Mucosa of stomach (tissue), 1 donor: ENCODE measurements at regions not wholly inside any gene's neighbourhood (a gene's known extent, or its start where the extent isn't known, plus 50 kb on each side); places are given as distances from the start of the nearest gene placed in this dataset.
"Not testable (repeated sequence)": the region's sequence is repeated elsewhere in the genome, so short reads cannot be mapped to it uniquely, and the experiment has no call there.

Experiments used
- H3K27me3 ChIP-seq: one replicate; pipeline ENCODE4 v1.7.0; 2013; ENCODE audit warnings: mild to moderate bottlenecking, low read length; ENCODE audit not compliant: control insufficient read depth, insufficient read depth
- H3K36me3 ChIP-seq: one replicate; pipeline ENCODE4 v1.7.0; 2013; ENCODE audit warnings: low read length; ENCODE audit not compliant: control insufficient read depth, insufficient read depth
- H3K4me1 ChIP-seq: one replicate; pipeline ENCODE4 v1.7.0; 2013; ENCODE audit warnings: mild to moderate bottlenecking, low read length; ENCODE audit not compliant: control insufficient read depth, insufficient read depth
- H3K4me3 ChIP-seq: one replicate; pipeline ENCODE4 v1.7.0; 2013; ENCODE audit warnings: low read length
- H3K9ac ChIP-seq: one replicate; pipeline ENCODE4 v1.7.0; 2013; ENCODE audit warnings: mild to moderate bottlenecking, low read length, moderate library complexity
- H3K9me3 ChIP-seq: one replicate; pipeline ENCODE4 v1.7.0; 2013; ENCODE audit warnings: mild to moderate bottlenecking, low read length, moderate library complexity; ENCODE audit not compliant: control insufficient read depth
- donor health status: Pancreatic carcinoma.

DNA sequence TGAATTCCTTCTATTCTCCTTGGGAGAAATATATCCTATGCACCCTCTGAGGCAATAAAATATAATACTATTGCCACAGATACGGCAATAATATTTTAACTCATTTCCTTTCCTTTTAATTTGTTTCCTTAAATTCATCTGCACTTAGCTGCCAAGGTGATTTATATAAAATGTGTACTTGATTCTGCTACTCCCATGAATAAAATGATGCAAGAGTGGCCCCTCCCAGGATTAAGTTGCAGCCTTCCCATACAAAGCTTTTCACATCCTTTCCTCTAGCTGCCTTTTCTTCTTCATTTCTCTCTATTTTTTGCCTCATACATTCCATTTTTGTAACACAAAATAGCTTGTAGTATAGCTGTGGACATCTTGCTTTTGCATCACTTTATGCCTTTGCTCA is 464.1 kb upstream of the ZEB2 start:
- no peak overlapping the region for H3K4me3 ChIP-seq
- no peaks in the 10 kb centered on the region for H3K9me3 ChIP-seq
- H3K4me1 ChIP-seq = no peaks in the 10 kb centered on the region
- no peak overlapping the region for H3K9ac ChIP-seq
- H3K36me3 ChIP-seq = no peaks in the 10 kb centered on the region
- H3K27me3 ChIP-seq = no peaks in the 10 kb centered on the region

DNA sequence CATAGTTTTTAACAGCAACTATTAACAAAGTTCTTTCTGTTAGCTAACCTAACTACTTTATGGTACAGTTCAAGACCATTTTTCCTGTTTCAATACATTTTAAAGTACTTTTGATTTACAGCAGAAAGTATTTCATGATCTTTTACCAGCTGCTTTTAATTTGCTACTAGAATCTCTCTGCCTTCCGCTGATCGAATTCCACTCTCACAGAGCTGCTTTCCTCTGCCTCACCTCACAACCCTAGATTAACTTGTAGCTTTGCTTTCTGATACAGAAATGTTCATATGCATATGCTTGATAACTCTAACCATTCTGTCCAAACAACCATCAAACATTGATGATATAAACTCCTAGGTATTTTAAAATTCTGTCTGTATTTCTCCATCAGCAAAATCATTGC is 463.2 kb upstream of the ZEB2 start:
- no peak overlapping the region for H3K9ac ChIP-seq
- H3K36me3 ChIP-seq = no peaks in the 10 kb centered on the region
- H3K27me3 ChIP-seq = no peaks in the 10 kb centered on the region

DNA sequence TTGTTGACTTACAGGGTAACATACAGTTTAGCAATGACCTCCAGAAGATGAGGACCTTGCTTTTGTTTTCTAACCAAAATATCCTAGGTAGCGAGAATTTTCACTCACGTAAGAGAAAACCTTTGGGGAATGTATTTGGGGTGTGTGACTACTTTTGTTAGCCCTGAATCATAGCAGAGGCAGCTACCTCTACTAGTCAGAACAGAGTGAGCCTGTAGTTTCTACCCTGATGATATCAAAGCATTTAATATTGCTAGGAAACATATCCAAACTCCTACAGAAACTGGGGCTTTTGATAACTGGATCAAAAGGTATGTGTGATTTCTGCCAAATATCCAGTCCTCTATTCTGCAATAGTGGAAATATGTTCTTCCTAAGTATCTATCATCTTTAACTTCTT is 462.6 kb upstream of the ZEB2 start:
- no peaks in the 10 kb centered on the region for H3K9me3 ChIP-seq
- no peak overlapping the region for H3K4me3 ChIP-seq
- no peak overlapping the region for H3K9ac ChIP-seq
- no peaks in the 10 kb centered on the region for H3K4me1 ChIP-seq
- H3K27me3 ChIP-seq = no peaks in the 10 kb centered on the region
- no peaks in the 10 kb centered on the region for H3K36me3 ChIP-seq

More for the DNA sequence above, 463.2 kb upstream of the ZEB2 start:
- Histone ChIP-seq H3K4me3 (no peak overlapping the region), H3K9me3 (no peaks in the 10 kb centered on the region), H3K4me1 (no peaks in the 10 kb centered on the region)

DNA sequence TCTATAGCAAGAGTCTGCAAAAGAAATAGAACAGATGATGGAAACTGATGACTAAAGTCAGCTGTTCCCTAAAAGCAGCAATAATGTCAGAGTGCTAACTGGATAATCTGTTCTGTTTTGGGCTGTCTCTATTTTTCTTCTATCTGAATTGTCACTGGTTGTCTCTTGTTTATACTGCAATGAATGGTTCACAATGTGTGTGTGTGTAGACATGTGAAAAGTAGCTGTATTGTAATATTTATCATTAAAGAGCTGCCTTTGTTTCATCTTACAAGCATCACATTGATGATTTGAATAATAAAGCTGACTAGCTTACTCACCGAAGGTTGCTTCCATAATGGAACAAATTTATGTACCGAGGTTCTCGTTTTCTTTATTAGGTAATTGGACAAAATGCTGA is 456.0 kb upstream of the ZEB2 start:
- H3K4me3 ChIP-seq = no peak overlapping the region
- no peaks in the 10 kb centered on the region for H3K27me3 ChIP-seq
- no peaks in the 10 kb centered on the region for H3K9me3 ChIP-seq
- H3K4me1 ChIP-seq = no peaks in the 10 kb centered on the region
- H3K36me3 ChIP-seq = no peaks in the 10 kb centered on the region
- H3K9ac ChIP-seq = no peak overlapping the region

DNA sequence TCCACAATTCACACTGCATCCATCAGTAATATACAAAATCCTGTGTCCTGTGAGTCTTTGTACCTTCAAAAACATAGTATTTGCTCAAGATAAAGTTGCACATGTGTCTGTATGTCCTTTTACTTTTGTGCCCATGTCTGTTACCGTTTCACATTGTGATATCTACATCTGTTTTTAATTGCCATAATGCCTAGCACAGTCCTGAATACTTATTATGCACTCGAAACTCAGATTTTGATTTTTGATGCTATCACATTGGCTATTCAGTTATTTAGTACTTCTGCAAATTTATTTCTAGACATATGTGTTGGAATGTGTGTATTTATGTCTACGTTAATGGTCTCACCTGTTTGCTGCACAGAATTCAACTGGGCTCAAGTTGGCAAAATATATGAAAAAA is 452.8 kb upstream of the ZEB2 start:
- Histone ChIP-seq H3K4me3 (no peak overlapping the region), H3K4me1 (no peaks in the 10 kb centered on the region), H3K9me3 (no peaks in the 10 kb centered on the region), H3K27me3 (no peaks in the 10 kb centered on the region), H3K9ac (no peak overlapping the region), H3K36me3 (no peaks in the 10 kb centered on the region)

DNA sequence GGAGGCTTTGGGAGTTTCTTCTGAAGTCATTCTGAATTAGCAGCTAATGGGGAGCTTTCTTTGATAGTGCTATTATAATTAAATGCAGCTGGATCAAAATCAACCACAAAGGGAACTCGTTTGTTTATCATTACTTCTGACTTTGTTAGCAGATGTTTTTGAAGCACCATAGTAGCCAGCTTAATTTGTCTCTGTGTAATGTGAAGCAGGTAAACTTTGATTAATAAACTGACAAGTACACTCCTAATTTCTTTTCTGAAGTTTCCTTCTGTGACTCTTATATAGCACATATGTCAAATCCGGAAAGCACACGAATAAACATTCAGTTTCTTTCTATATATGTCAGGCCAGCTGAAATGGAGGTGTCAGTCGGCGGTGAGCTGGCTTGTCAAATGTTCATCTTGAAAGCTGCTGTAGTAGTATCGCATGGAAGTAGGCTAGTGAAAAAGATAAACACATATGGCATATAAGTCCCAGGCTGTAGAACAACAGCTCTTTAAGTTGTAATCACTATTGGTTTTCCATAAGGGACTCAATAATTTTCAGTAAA is 451.9 kb upstream of the ZEB2 start:
- Histone ChIP-seq H3K4me1 (no peaks in the 10 kb centered on the region), H3K9me3 (no peaks in the 10 kb centered on the region), H3K4me3 (no peak overlapping the region), H3K36me3 (no peaks in the 10 kb centered on the region), H3K9ac (no peak overlapping the region), H3K27me3 (no peaks in the 10 kb centered on the region)

DNA sequence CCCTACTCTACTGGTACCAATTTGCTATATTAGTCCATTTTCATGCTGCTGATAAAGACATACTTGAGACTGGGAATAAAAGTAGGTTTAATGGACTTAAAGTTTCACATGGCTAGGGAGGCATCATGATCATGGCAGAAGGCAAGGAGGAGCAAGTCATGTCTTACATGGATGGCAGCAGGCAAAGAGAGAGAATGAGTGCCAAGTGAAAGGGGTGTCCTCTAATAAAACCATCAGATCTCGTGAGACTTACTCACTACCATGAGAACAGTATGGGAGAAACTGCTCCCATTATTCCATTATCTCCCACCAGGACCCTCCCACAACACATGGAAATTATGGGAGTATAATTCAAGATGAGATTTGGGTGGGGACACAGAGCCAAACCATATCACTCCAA is 450.5 kb upstream of the ZEB2 start:
- H3K9ac ChIP-seq, H3K4me3 ChIP-seq, H3K4me1 ChIP-seq, H3K9me3 ChIP-seq, H3K27me3 ChIP-seq, H3K36me3 ChIP-seq: not testable (repeated sequence)

DNA sequence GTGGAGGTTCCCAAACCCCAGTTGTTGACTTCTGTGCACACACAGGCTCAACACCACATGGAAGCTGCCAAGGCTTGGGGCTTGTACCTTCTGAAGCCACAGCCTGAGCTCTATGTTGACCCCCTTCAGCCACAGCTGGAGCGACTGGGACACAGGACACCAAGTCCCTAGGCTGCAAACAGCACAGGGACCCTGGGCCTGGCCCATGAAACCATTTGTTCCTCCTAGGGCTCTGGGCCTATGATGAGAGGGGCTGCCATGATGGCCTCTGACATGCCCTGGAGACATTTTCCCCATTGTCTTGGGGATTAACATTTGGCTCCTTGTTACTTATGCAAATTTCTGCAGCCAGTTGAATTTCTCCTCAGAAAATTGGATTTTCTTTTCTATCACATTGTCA is 449.6 kb upstream of the ZEB2 start:
- not testable (repeated sequence) for H3K4me3 ChIP-seq, H3K4me1 ChIP-seq, H3K9me3 ChIP-seq, H3K9ac ChIP-seq, H3K27me3 ChIP-seq, H3K36me3 ChIP-seq

DNA sequence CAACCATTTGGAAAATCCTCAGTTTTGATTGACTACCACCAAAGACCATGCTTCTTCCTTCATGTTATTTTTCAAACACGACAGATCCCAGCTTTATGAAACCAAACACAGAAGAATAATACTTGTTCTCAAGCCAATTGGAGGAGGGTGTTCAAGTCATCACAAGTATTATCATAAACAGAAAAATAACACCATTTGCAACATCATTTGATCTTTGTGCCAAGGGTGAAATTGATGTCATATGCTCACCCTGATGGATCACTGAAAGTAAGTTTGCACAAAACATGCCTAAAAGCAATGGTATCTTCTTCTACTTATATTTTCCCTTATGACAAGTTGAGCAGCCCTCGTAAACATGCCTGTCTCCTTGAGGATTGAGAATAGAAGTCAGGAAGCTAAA is 448.0 kb upstream of the ZEB2 start:
- no peak overlapping the region for H3K4me3 ChIP-seq
- H3K4me1 ChIP-seq = no peaks in the 10 kb centered on the region
- no peaks in the 10 kb centered on the region for H3K36me3 ChIP-seq
- no peak overlapping the region for H3K9ac ChIP-seq
- no peaks in the 10 kb centered on the region for H3K9me3 ChIP-seq
- no peaks in the 10 kb centered on the region for H3K27me3 ChIP-seq

DNA sequence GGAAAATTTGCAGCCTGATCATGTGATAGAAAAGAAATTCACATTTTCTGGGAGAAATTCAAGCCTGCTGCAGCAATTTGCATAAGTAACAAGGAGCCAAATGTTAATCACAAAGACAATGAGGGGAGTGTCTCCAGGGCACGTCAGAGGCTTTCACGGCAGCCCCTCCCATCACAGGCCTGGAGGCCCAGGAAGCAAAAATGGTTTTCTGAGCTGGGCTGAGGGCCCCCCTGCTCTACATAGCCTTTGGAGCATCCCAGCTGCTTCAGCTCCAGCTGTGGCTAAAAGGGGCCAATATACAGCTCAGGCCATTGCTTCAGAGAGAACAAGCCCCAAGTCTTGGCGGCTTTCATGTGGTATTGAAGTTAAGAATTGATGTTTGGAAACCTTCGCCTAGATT is 445.3 kb upstream of the ZEB2 start:
- H3K4me3 ChIP-seq = no peak overlapping the region
- no peaks in the 10 kb centered on the region for H3K4me1 ChIP-seq
- H3K36me3 ChIP-seq = no peaks in the 10 kb centered on the region
- H3K9ac ChIP-seq = no peak overlapping the region
- no peaks in the 10 kb centered on the region for H3K27me3 ChIP-seq
- no peaks in the 10 kb centered on the region for H3K9me3 ChIP-seq

DNA sequence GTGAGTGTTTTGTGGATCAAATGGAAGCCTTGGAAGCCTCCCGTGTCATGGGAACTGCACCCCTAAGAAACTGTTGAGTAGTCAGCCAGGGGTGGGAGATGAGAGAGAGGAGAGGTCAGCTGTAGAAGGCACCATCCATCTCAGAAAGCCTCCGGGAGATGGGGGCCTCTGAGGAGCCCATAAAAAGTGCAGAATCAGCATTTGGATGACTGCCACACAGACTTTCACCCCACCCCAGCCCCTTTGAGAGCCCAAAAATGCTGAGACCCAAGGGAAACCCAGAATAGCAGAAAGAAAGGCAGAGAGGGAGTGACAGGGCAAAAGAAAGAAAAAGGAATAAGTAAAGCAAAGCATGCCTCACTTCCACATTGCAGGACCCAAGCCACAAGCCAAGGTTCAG is 443.1 kb upstream of the ZEB2 start:
- H3K36me3 ChIP-seq = no peaks in the 10 kb centered on the region
- H3K4me1 ChIP-seq = no peaks in the 10 kb centered on the region
- no peak overlapping the region for H3K4me3 ChIP-seq
- no peak overlapping the region for H3K9ac ChIP-seq
- no peaks in the 10 kb centered on the region for H3K27me3 ChIP-seq
- H3K9me3 ChIP-seq = no peaks in the 10 kb centered on the region

DNA sequence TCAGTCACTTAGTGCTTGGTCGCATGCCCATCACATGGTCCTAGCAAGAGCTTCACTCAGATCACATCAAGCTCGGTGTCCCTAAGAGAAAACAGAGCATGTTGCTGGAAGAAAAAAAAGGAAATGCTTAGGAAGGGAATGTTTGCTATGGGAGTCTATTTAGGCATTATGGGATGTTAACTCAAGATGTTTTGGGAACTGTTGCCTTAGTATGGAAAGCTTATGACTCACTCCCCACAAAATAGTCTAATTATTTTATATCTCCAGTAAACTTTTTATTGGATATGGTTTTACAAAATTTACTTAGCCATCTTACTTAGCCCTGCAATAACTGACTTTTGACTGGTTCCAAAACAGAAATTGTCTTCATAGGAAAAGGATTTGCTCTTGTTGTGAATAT is 439.5 kb upstream of the ZEB2 start:
- Histone ChIP-seq H3K9me3 (no peaks in the 10 kb centered on the region), H3K27me3 (no peaks in the 10 kb centered on the region)

DNA sequence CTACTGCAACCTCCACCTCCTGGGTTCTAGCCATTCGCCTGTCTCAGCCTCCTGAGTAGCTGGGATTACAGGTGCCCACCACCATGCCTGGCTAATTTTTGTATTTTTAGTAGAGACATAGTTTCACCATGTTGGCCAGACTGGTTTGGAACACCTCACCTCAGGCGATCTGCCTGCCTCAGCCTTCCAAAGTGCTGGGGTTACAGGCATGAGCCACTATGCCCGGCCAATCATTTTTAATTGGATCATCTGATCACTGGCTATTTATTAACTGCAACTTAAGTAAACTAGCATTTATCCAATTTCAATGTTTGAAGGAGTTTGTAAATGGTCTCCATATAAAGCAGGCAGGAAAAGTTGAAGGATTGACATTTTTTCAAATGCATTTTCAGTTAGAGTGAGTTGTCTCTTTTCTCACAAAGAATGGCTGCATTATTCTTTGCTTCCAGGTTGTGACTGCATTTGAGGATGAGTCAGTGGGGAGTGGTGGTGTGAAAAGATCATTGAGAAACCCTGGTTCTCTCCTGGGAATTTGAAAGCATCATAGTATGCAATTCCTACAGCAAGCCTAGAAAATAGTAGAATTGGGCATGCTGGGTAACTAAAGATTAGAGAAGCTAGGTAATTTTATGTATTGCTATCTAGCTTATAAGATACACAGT is 431.1 kb upstream of the ZEB2 start:
- H3K4me1 ChIP-seq = no peaks in the 10 kb centered on the region

More for the DNA sequence above, 439.5 kb upstream of the ZEB2 start:
- H3K36me3 ChIP-seq = no peaks in the 10 kb centered on the region
- H3K9ac ChIP-seq = no peak overlapping the region
- H3K4me3 ChIP-seq = no peak overlapping the region
- H3K4me1 ChIP-seq = no peaks in the 10 kb centered on the region

More for the DNA sequence above, 431.1 kb upstream of the ZEB2 start:
- Histone ChIP-seq H3K9me3 (no peaks in the 10 kb centered on the region), H3K36me3 (no peaks in the 10 kb centered on the region), H3K9ac (no peak overlapping the region), H3K4me3 (no peak overlapping the region), H3K27me3 (no peaks in the 10 kb centered on the region)
